ENCODE measurements at regions not wholly inside any gene's neighbourhood (a gene's known extent, or its start where the extent isn't known, plus 50 kb on each side); places are given as distances from the start of the nearest gene placed in this dataset.

DNA sequence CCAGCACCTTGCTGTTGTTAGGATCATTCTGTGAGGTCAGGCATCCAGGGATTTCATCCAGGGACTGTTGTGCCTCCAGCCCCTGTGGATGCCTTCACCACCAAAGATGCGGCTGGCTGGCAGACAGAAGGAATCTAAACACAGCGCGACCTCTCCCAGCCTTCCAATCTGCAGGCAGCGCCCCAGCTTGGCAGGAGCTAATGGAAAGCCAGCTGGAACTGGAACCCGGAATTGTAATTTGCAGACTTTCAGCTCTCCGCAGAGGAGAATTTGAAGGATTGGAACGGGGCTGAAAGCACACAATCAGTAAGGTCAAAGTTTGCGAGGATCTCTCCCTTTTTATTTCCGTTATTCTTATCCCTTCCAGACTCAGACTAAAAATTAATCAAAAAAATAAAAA, 127.8 kb downstream of the TRIB2 start:
- no peak for ATAC-seq
- intact Hi-C loops (cut with DNase I) = no loop called here

GRCh38 chr2:12847694-12848575, 131.2 kb downstream of the TRIB2 start:
- intact Hi-C loops (cut with DNase I) = no loop called here
- DNase-seq (no peak), ATAC-seq (no peak)
- Histone ChIP-seq H3K9me3 (no peaks in the 10 kb centered on the region), H3K36me3 (replicated peaks in 1 of 2; ENCODE audit: insufficient read depth in 1 of 2, low read depth in 2 of 2) (no peaks in the 10 kb centered on the region), H3K27ac (no peak overlapping the region), H3K27me3 (no peaks in the 10 kb centered on the region), H3K4me1 (no peaks in the 10 kb centered on the region), H3K4me3 (no peak overlapping the region)
- WGBS, 2 donors = 82 to 88% methylated on average over 7 of the region's 7 CpGs
- TF ChIP-seq CTCF (IDR thresholded peaks at IDR 0.05) (no peak), POLR2A (IDR thresholded peaks at IDR 0.05) (no peak)

More for the DNA sequence above, 127.8 kb downstream of the TRIB2 start:
- Histone ChIP-seq H3K9me3 (no peaks in the 10 kb centered on the region), H3K27me3 (no peaks in the 10 kb centered on the region), H3K4me1 (peaks cover 3% of the 10 kb centered on the region), H3K36me3 (replicated peaks in 1 of 2; ENCODE audit: insufficient read depth in 1 of 2, low read depth in 2 of 2) (no peaks in the 10 kb centered on the region), H3K4me3 (no peak overlapping the region), H3K27ac (no peak overlapping the region)
- DNase-seq = no peak
- 60 to 72% methylated on average over 9 of the region's 9 CpGs for WGBS, 2 donors
- TF ChIP-seq POLR2A (IDR thresholded peaks at IDR 0.05) (no peak), CTCF (IDR thresholded peaks at IDR 0.05) (no peak)

GRCh38 chr2:12852135-12852534, 135.4 kb downstream of the TRIB2 start:
- DNase-seq (no peak), ATAC-seq (no peak)
- 77 to 81% methylated on average over 9 of the region's 9 CpGs for WGBS, 2 donors
- Histone ChIP-seq H3K27ac (no peak overlapping the region), H3K4me3 (no peak overlapping the region), H3K27me3 (no peaks in the 10 kb centered on the region), H3K4me1 (no peaks in the 10 kb centered on the region), H3K9me3 (no peaks in the 10 kb centered on the region), H3K36me3 (replicated peaks in 1 of 2; ENCODE audit: insufficient read depth in 1 of 2, low read depth in 2 of 2) (no peaks in the 10 kb centered on the region)
- intact Hi-C loops (cut with DNase I) = no loop called here
- TF ChIP-seq POLR2A (IDR thresholded peaks at IDR 0.05) = no peak
- no peak for TF ChIP-seq CTCF (IDR thresholded peaks at IDR 0.05)

GRCh38 chr2:12854001-12854530, 137.3 kb downstream of the TRIB2 start:
- no peaks in the 10 kb centered on the region for H3K27me3 ChIP-seq
- no peak for TF ChIP-seq POLR2A (IDR thresholded peaks at IDR 0.05)
- TF ChIP-seq CTCF (IDR thresholded peaks at IDR 0.05) = no peak
- ATAC-seq (no peak), DNase-seq (no peak)
- 74 to 79% methylated on average over 6 to 27 of the region's 28 CpGs for WGBS, 2 donors
- no peak overlapping the region for H3K4me3 ChIP-seq
- no peaks in the 10 kb centered on the region for H3K36me3 ChIP-seq (replicated peaks in 1 of 2; ENCODE audit: insufficient read depth in 1 of 2, low read depth in 2 of 2)
- H3K9me3 ChIP-seq = no peaks in the 10 kb centered on the region
- intact Hi-C loops (cut with DNase I) = no loop called here
- no peak overlapping the region for H3K27ac ChIP-seq
- H3K4me1 ChIP-seq = no peaks in the 10 kb centered on the region

DNA sequence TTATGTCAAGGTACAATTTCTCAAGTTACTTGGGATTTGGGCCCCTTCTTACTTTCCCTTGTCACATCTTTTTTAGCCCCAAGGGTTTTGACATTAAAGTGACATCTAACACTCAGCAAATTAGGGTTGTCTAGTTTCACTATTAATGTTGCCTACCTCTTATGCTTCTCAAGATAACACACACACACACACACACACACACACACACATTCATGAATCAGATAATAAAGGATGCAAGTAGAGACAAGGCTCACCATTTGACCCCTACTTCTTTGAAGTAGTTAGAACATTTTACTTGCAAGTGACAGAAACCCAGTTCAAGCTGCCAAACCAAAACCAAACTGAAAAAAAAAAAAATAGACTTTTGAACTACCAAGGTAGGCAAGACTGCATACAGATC, 138.8 kb downstream of the TRIB2 start:
- Histone ChIP-seq H3K4me1 (no peaks in the 10 kb centered on the region), H3K36me3 (replicated peaks in 1 of 2; ENCODE audit: insufficient read depth in 1 of 2, low read depth in 2 of 2) (no peaks in the 10 kb centered on the region), H3K4me3 (no peak overlapping the region), H3K27ac (no peak overlapping the region), H3K27me3 (no peaks in the 10 kb centered on the region), H3K9me3 (no peaks in the 10 kb centered on the region)
- TF ChIP-seq POLR2A (IDR thresholded peaks at IDR 0.05) = no peak
- TF ChIP-seq CTCF (IDR thresholded peaks at IDR 0.05) = no peak
- DNase-seq (no peak), ATAC-seq (no peak)
- intact Hi-C loops (cut with DNase I) = no loop called here

Measured in body of pancreas (tissue), 4 donors.